ENCODE measurements at regions not wholly inside any gene's neighbourhood (a gene's known extent, or its start where the extent isn't known, plus 50 kb on each side); places are given as distances from the start of the nearest gene placed in this dataset.

DNA sequence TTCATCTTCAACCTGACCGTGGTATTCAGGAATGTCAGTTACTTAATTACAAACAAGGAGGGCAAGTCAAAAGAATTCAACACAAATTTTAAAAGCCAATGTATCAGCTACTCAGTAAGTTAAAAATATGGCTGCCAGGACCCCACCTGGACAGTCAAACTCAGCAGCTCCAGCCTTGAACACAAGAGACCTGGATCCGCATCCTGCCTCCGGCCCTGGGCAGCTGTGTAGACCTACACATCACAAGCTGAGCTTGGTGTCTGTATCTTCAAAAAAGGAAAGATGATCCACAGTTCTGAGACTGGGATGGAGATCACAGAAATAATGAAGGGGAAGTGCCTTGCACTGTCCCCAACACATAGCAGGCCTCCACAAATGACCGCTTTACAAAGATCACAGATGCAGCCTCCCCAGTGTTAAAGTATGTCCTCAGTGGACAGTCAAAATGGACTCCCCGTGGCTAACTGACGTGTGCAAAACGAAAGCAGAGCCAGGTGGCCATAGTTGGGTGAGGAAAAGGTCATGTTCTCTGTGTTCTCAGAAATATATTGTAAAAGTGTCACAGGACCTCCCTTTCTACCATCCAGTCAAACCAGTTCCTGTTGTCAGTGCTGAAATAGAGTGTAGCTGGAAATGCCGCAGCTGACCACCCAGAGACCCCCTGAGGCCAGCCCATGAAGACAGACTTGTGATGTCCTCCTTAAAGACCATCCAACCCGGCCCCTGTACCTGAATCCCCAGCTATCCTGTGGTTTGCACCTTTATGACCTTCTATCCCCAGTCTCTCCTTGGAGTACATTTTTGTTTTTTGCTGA, 168.5 kb upstream of the NSMCE3 start:
- H3K27me3 ChIP-seq, result no peaks in the 10 kb centered on the region
- H4K20me1 ChIP-seq, result no peaks in the 10 kb centered on the region
- H3K4me1 ChIP-seq, result no peaks in the 10 kb centered on the region
- no peak overlapping the region for H3K4me3 ChIP-seq
- no peak overlapping the region for H3K9ac ChIP-seq
- no peak overlapping the region for H3K27ac ChIP-seq
- H3K4me2 ChIP-seq, result no peak overlapping the region
- H3K9me3 ChIP-seq (replicated peaks in 1 of 11), result no peaks in the 10 kb centered on the region
- TF ChIP-seq Cebpa-rat (IDR thresholded peaks at IDR 0.05), result no peak
- H3K36me3 ChIP-seq, result no peaks in the 10 kb centered on the region

GRCh38 chr15:29435811-29436210, 166.2 kb upstream of the NSMCE3 start:
- Histone ChIP-seq H3K9ac (no peak overlapping the region), H3K36me3 (no peaks in the 10 kb centered on the region), H3K27me3 (no peaks in the 10 kb centered on the region), H3K4me1 (no peaks in the 10 kb centered on the region), H3K9me3 (replicated peaks in 1 of 11) (no peaks in the 10 kb centered on the region), H4K20me1 (no peaks in the 10 kb centered on the region), H3K4me2 (no peak overlapping the region), H3K27ac (no peak overlapping the region), H3K4me3 (no peak overlapping the region)
- TF ChIP-seq Cebpa-rat (IDR thresholded peaks at IDR 0.05), result no peak

- no peaks in the 10 kb centered on the region for H4K20me1 ChIP-seq
- no peak overlapping the region for H3K27ac ChIP-seq
- H3K4me2 ChIP-seq, result no peak overlapping the region
- H3K9ac ChIP-seq, result no peak overlapping the region
- TF ChIP-seq Cebpa-rat (IDR thresholded peaks at IDR 0.05), result no peak
- no peak overlapping the region for H3K4me3 ChIP-seq
- H3K36me3 ChIP-seq, result no peaks in the 10 kb centered on the region
- H3K9me3 ChIP-seq (replicated peaks in 1 of 11), result no peaks in the 10 kb centered on the region
- peaks cover 0 to 8% (median 0%) of the 10 kb centered on the region in 10 experiments; a peak in 1 of 20 replicates for H3K4me1 ChIP-seq
- no peaks in the 10 kb centered on the region for H3K27me3 ChIP-seq
Measured at GRCh38 chr15:29434280-29434679, 164.7 kb upstream of the NSMCE3 start.

DNA sequence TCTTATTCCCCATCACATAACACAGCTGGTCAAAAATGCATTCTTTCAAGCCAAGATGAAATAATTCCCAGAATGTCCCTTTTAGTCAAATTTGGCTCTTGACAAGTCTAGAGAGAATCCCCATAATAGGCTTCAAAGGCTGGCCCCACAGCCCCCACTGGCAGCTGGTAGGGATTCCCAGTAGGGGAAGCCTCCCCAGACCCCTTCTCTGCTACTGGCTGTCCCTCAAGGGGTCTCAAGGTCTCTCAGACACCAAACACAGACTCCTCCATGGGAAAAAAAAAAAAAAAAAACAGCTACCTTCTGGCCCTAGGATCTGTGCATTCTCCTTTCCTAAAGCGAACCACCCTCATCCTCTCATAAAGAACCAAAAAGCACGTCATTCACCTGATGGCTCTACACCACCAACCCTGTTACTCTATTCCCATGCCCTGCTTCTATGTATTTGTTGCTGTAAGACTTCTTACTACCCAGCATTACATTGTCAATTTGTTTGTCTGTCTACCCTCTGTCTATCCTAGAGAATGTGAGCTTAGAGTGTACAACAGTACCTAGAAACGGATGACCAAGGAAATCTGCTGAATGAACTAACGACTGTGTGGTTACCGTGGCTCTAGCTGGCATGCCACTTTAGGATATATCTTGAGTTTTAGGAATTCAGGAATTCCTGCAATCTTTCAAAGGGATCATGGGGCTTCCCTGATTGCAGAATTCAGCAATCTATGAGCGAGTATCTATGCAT, 164.1 kb upstream of the NSMCE3 start:
- no peak for TF ChIP-seq Cebpa-rat (IDR thresholded peaks at IDR 0.05)
- Histone ChIP-seq H3K36me3 (no peaks in the 10 kb centered on the region), H3K27ac (no peak overlapping the region), H3K27me3 (no peaks in the 10 kb centered on the region), H3K4me2 (no peak overlapping the region), H4K20me1 (no peaks in the 10 kb centered on the region), H3K4me1 (peaks cover 0 to 8% (median 0%) of the 10 kb centered on the region in 10 experiments; a peak in 1 of 20 replicates), H3K4me3 (no peak overlapping the region), H3K9ac (no peak overlapping the region), H3K9me3 (replicated peaks in 1 of 11) (no peaks in the 10 kb centered on the region)

GRCh38 chr15:29433050-29433318, 163.4 kb upstream of the NSMCE3 start:
- Histone ChIP-seq H3K27ac (no peak overlapping the region), H4K20me1 (no peaks in the 10 kb centered on the region), H3K4me3 (no peak overlapping the region), H3K27me3 (no peaks in the 10 kb centered on the region), H3K4me1 (peaks cover 0 to 8% (median 0%) of the 10 kb centered on the region in 10 experiments; a peak in 1 of 20 replicates), H3K9ac (no peak overlapping the region), H3K9me3 (replicated peaks in 1 of 11) (no peaks in the 10 kb centered on the region; a peak in 1 of 22 replicates), H3K4me2 (no peak overlapping the region), H3K36me3 (no peaks in the 10 kb centered on the region)
- TF ChIP-seq Cebpa-rat (IDR thresholded peaks at IDR 0.05), result no peak

DNA sequence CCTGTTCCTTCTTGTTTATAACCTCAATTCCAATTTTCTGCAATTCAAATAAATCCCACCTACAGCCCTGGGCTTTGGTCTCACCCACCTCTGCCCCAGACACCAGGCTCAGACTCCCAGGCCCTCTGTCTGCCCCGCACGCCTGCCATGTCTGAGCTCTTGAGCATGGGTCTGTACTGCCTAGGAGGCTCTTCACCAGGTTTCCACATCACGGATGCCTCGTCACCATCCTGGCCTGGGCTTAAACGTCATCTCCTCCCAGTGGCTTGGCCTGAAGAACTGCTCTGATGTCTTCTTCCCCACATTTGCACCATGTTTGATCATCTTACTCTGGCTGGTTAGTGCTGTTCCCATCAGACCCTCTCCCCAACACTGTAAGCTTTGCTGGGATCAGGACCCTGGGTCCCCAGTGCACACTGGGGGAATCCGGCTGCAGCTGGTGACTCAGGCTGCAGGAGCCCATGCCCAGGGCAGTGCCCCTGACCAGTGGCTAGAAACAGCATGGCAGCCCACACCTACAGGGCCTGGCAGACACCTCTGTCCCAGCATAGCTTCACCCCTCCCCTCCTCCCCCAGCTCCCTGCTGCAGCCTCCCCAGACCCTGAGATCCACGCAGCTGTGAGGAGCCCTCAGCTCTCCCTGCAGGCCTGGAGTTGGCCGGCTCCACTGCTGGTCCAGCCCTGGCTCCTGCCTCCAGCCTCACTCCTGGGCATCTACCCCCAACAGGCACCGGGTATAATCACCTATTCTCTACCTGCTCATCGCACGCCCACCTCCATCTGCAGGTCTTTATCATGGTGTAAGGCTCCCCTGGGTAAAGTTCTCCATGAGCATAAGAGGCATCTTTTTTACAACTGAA, 162.8 kb upstream of the NSMCE3 start:
- H3K4me1 ChIP-seq, result peaks cover 0 to 8% (median 0%) of the 10 kb centered on the region in 10 experiments; a peak in 1 of 20 replicates
- H3K36me3 ChIP-seq, result no peaks in the 10 kb centered on the region
- no peak overlapping the region for H3K9ac ChIP-seq
- H4K20me1 ChIP-seq, result no peaks in the 10 kb centered on the region
- no peak overlapping the region for H3K4me3 ChIP-seq
- TF ChIP-seq Cebpa-rat (IDR thresholded peaks at IDR 0.05), result no peak
- no peak overlapping the region for H3K27ac ChIP-seq
- H3K27me3 ChIP-seq, result no peaks in the 10 kb centered on the region
- H3K9me3 ChIP-seq (replicated peaks in 1 of 11), result peaks cover 0 to 4% (median 0%) of the 10 kb centered on the region in 11 experiments; a peak in 3 of 22 replicates
- no peak overlapping the region for H3K4me2 ChIP-seq

DNA sequence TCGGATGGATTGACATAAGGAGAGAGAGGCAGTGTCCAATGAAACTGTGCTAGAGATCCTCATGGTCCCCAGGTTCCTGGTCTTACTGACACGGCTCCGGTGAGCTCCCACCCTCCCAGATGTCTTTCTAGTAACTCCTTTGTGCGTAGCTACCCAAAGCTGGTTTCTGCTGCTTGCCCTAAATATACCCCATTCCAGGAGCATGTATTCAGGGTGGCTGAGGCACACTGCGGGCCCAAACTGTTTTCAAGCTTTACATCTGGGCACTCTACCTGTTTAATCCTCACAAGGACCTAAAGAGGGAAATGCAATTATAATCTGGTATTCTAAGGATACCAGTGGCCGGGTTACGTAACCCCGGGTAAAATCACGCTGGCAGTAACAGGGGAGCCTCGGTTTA, 161.2 kb upstream of the NSMCE3 start:
- H3K4me1 ChIP-seq, result peaks cover 0 to 8% (median 0%) of the 10 kb centered on the region in 10 experiments; a peak in 1 of 20 replicates
- TF ChIP-seq Cebpa-rat (IDR thresholded peaks at IDR 0.05), result no peak
- no peaks in the 10 kb centered on the region for H4K20me1 ChIP-seq
- H3K9ac ChIP-seq, result no peak overlapping the region
- no peak overlapping the region for H3K4me2 ChIP-seq
- H3K9me3 ChIP-seq (replicated peaks in 1 of 11), result peaks cover 0 to 5% (median 0%) of the 10 kb centered on the region in 11 experiments; a peak in 3 of 22 replicates
- no peak overlapping the region for H3K27ac ChIP-seq
- H3K4me3 ChIP-seq, result no peak overlapping the region
- no peaks in the 10 kb centered on the region for H3K36me3 ChIP-seq
- H3K27me3 ChIP-seq, result no peaks in the 10 kb centered on the region

GRCh38 chr15:29430124-29430523, 160.5 kb upstream of the NSMCE3 start:
- Histone ChIP-seq H3K9ac (no peak overlapping the region), H3K27ac (no peak overlapping the region), H3K4me3 (no peak overlapping the region), H3K4me1 (peaks cover 0 to 8% (median 0%) of the 10 kb centered on the region in 10 experiments; a peak in 1 of 20 replicates), H4K20me1 (no peaks in the 10 kb centered on the region), H3K9me3 (replicated peaks in 1 of 11) (peaks cover 0 to 5% (median 0%) of the 10 kb centered on the region in 11 experiments; a peak in 3 of 22 replicates), H3K36me3 (no peaks in the 10 kb centered on the region), H3K27me3 (no peaks in the 10 kb centered on the region), H3K4me2 (peak overlapping the region in 2 of 11 experiments; percentile 13 to 31; a peak in 1 of 22 replicates)
- no peak for TF ChIP-seq Cebpa-rat (IDR thresholded peaks at IDR 0.05)

DNA sequence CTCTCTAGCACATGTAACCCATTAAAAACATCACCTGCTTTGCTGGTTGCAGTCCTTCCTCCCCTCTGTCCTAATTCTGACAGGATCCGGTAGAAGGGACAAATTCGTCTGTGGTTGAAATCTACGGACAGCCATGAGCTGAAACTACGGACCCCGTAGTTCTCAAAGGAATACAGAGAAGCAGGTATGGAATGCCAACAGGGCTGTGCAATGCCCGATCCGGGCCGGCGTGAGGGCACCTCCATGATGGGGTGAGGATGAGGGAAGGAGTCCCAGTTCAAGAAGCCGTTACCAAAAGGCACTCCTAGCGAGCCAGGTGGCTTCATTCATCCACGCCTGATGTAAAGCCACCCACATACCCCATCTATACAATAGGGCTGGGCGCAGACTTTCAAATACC, 160.0 kb upstream of the NSMCE3 start:
- Histone ChIP-seq H3K4me3 (no peak overlapping the region), H3K36me3 (no peaks in the 10 kb centered on the region), H3K4me1 (peaks cover 0 to 8% (median 0%) of the 10 kb centered on the region in 10 experiments; a peak in 1 of 20 replicates), H3K9me3 (replicated peaks in 1 of 11) (peaks cover 0 to 6% (median 1%) of the 10 kb centered on the region in 11 experiments; a peak in 10 of 22 replicates), H3K9ac (no peak overlapping the region), H4K20me1 (no peaks in the 10 kb centered on the region), H3K27me3 (no peaks in the 10 kb centered on the region), H3K27ac (no peak overlapping the region), H3K4me2 (peak overlapping the region in 3 of 11 experiments; percentile 13 to 31 (median 21); a peak in 2 of 22 replicates)
- TF ChIP-seq Cebpa-rat (IDR thresholded peaks at IDR 0.05), result no peak
